Uterus (tissue), 2 donors: ENCODE measurements at regions not wholly inside any gene's neighbourhood (a gene's known extent, or its start where the extent isn't known, plus 50 kb on each side); places are given as distances from the start of the nearest gene placed in this dataset.
"Not testable (repeated sequence)": the region's sequence is repeated elsewhere in the genome, so short reads cannot be mapped to it uniquely, and the experiment has no call there.

Experiments
- POLR2A ChIP-seq, 2 donors: fragments of 450-650 bp; IDR thresholded peaks; one replicate each; pipeline ENCODE4 v1.6.1; 2016; ENCODE audit warnings: antibody characterized with exemption in 2 of 2, mild to moderate bottlenecking in 1 of 2, moderate library complexity in 1 of 2
- TF ChIP-seq, protein P1 (sequence below), 4 experiments: fragments of 200-600 bp in 2 of 4; fragments of 450-650 bp in 2 of 4; sonication (generic) in 2 of 4; IDR thresholded peaks; one replicate each; pipeline ENCODE4 v1.5.1; 2016 to 2019; ENCODE audit warnings: antibody characterized with exemption in 4 of 4, mild to moderate bottlenecking in 2 of 4, moderate library complexity in 1 of 4

DNA sequence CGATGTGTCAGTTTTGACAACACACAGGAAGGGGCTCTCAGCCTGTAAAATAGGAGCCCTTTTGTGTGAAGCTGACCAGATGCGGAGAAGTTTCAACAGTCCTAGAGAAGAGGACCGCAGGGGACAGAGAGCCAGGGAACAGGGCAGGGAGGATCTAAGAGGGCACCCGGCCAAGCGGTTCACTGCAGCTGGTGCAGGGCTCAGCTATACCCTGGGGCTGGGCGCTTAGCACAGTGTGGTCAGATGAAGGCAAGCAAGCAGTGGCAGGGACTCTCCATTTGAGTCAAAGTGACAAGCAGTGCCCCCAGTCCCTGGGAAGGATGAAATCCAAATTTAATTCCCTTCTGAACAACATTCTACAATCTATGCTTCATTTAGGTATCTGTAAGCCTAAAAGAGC is 88.9 kb upstream of the PLGLB2 start:
- TF ChIP-seq, protein P1, sequence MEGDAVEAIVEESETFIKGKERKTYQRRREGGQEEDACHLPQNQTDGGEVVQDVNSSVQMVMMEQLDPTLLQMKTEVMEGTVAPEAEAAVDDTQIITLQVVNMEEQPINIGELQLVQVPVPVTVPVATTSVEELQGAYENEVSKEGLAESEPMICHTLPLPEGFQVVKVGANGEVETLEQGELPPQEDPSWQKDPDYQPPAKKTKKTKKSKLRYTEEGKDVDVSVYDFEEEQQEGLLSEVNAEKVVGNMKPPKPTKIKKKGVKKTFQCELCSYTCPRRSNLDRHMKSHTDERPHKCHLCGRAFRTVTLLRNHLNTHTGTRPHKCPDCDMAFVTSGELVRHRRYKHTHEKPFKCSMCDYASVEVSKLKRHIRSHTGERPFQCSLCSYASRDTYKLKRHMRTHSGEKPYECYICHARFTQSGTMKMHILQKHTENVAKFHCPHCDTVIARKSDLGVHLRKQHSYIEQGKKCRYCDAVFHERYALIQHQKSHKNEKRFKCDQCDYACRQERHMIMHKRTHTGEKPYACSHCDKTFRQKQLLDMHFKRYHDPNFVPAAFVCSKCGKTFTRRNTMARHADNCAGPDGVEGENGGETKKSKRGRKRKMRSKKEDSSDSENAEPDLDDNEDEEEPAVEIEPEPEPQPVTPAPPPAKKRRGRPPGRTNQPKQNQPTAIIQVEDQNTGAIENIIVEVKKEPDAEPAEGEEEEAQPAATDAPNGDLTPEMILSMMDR (IDR thresholded peaks at IDR 0.05), result not testable (repeated sequence)
- TF ChIP-seq POLR2A (IDR thresholded peaks at IDR 0.05), result not testable (repeated sequence)
